HG02970 (cell line): ENCODE measurements at regions not wholly inside any gene's neighbourhood (a gene's known extent, or its start where the extent isn't known, plus 50 kb on each side); places are given as distances from the start of the nearest gene placed in this dataset.
"Not testable (repeated sequence)": the region's sequence is repeated elsewhere in the genome, so short reads cannot be mapped to it uniquely, and the experiment has no call there.

Source experiments
- ATAC-seq: cut with Tn5 transposase; IDR thresholded peaks from one replicate; pipeline ENCODE4 v1.9.1; 2021; ENCODE audit warnings: mild to moderate bottlenecking, moderate library complexity, moderate number of reproducible peaks; ENCODE audit not compliant: unreplicated experiment, low FRiP score

DNA sequence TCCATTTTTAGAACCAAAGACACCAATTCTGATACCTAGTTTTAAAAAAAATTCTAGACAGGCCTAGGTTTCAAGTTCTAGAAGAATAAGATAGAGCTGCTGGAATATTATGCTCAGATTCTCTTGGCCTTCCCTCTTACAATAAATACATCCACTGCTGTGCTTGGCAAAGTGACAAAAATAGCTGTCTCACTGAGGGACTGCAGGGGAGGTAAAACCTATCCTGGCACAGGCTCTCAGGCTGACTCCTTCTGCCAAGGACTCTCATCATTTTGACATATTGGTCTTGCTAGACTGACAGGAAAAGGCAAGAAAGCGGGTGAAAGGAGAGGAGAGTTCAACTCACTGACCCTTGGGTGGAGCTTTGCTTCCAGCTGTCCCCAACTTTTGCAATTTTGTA lies 197.0 kb upstream of the LHX8 start:
- no peak for ATAC-seq

DNA sequence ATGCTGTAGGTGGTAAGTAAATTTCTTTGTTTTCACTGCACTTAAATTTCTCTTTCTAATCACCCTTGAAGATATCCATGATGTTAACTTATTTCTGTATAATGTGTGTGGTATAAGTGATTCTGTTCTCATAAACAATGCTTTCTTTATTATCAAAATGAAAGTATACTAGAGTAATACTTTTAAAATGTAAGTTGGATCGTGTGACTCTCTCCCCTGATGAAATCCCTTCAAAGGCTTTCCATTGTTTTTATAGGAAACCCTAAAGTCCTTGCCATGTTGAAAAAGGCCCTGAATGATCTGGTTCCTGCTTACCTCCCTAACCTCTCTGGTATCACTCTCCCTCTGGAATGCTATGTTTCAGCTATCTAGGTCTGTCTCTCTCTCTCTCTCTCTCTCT lies 191.1 kb upstream of the LHX8 start:
- no peak for ATAC-seq

DNA sequence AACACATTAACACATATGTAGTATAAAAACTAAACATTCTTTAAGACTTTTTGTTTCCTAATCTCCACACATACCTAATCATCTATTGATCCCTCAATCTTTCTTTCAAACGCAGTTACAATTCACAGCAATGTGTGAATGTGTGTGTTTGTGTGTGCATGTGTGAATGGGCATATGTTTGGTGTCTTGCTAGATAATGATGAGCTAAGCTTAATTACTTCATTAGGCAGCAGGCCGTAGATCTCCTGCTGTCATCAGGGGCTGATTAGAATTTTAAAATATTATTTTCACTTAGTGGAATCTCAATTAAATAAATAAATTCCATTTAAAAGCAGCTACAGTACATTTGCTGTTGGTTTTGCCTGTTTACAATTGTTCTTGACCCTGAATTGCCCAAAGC lies 187.8 kb upstream of the LHX8 start:
- ATAC-seq: no peak

- not testable (repeated sequence) for ATAC-seq
Observed at GRCh38 chr1:74949348-74949747, 184.8 kb upstream of the LHX8 start.

GRCh38 chr1:74951981-74952380 lies 182.2 kb upstream of the LHX8 start:
- ATAC-seq: not testable (repeated sequence)

DNA sequence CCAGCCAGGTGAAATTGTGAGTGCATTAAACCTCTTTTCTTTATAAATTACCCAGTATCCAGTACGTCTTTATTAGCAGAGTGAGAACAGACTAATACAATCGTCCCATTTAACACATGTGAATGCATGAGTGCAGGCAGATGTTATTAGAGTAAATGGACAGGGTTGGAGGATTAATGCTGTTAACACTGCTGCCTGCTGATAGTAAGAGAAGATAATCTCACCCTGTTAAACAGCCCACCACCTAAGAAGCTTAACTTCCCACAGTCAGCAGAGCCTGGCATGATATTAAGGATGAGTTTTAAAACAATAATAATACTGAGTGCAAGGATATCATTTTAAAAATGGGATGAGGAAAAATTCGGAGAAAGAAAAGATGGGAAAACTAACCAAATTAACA lies 181.4 kb upstream of the LHX8 start:
- no peak for ATAC-seq

DNA sequence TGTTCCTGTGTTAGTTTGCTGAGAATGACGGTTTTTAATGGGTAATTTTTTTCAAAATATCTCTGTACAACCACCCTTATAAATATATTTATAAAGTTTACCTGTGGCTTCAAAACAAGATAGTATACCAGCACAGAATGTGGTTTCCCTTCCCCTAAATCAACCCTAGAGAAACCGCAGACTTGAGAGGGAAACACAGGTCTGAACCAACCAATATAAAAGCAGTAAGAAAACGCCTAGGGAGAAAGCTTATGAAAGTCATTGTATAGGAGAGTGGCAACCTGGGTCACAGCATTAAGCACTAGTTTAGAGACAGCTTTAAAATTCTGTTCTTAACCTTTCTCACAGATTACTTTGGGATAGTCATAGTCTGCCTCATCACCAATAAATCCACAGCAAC lies 180.6 kb upstream of the LHX8 start:
- no peak for ATAC-seq

GRCh38 chr1:74963120-74963519 lies 171.1 kb upstream of the LHX8 start:
- ATAC-seq: no peak

DNA sequence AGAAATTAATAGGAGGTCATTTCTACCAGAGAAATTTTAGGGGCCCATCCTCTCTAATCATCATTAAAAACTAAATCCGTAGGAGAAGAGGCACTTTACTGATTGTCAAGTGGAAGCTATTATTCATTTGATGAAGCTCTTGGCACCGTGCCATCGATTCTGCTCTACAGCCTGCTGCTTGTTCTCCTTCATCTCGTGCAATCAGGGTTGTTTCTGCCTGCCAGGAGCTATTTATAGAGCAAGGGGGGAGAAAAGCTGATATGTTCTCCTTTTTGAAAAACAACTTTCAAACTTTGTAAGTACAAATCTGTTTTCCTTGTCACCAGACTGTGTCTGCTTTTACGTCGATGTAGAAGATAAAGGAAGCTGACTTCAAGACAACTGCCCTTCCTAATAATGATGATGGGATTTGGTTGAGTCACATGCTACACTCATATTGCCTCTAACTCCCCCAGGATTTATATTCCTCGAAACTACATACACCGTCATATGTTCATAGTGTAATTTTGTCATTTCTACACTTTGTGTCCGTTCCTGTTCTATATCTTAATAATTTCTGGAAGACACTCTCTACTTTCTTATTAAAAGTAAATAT lies 169.6 kb upstream of the LHX8 start:
- ATAC-seq: no peak

DNA sequence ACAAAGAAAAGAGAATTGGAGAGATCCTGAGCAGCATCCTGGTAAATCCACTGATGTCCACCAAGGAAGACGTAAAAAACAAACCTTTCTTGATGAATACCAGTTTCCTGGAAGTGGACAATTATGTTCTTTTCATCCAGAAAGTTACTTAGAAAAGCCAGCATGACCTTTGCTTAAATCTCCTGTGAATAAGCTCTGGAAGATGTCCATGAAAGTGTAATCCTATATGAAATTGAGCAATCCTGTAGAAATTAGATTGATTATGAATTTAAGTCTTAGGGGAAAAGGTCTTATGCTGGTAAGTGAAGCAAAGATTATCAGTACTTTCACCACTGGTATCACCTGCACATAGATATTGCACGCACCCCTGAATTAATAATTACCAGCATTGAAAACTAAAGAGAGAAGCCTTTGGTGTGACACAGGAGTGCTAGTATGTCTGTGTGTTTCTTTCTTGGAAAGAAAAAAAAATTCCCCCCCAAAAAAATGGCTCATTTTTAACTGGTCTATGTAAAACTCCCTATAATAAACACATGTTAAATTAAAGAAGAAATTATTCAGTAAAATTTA lies 164.5 kb upstream of the LHX8 start:
- no peak for ATAC-seq

GRCh38 chr1:74971982-74972381 lies 162.2 kb upstream of the LHX8 start:
- no peak for ATAC-seq

DNA sequence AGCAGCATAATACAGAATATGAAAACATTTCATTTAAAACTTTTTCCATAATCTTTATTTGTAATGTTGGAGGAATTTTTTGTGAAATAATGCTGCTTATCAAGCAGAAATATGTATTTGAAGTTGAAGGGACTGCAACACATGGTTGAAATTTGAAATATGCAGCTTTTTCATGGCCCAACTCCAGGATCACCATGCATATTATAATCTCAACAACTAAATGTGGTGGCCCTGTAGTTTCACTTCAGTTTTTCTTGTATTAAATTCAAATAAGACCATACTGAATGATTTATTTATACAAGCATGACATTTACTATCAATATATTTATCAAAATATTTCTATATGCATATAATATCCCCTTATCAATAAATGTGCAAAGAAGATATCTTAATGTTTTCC lies 157.7 kb upstream of the LHX8 start:
- no peak for ATAC-seq

DNA sequence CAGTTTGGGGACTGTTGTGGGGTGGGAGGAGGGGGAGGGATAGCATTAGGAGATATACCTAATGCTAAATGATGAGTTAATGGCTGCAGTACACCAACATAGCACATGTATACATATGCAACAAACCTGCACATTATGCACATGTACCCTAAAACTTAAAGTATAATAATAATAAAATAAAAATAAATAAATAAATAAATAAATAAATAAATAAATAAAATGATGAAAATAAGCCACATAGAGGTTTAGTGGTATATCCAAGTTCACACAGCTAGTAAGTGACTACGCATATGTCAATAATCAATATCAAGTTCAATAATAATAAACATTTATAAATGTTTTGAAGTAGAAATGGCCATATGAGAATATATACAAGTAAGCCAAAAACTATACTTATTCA lies 141.7 kb upstream of the LHX8 start:
- ATAC-seq: not testable (repeated sequence)

DNA sequence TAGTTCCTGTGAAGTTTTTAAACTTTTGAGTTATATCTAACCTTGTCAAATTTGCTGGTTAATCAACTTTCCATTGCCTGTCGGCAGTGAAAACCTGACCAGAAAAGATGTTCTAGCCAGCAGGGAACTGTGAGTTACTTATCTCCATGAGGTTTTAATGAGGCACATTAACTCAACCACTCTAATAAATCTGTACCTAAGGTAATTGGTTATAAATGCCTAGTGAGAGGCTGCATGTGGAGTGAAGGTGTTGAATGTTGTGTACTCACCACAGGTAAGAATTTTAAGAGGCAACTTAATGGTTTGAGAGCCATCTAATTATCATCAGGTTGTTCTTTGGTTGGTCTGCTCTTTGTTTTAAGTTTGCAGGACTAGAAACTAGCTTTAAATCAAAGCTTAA lies 138.4 kb upstream of the LHX8 start:
- no peak for ATAC-seq

DNA sequence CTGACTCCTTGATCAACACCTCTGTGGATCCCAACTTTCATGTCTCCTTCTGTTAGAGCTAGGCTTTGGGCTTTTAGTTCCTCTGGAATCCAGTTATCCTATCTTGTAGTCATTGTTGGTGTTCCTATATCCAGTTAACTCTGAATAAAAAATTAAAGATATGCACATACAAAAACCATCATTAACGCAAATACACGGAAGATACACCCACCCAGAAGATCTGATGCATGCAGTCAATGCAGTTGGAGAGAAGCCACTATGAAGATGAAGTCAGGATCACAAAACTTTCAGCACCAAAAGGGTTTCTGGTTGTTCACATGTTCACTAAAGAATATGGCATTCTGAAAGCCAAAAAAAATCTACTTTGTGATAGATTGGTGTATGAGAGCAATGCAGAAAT lies 123.6 kb upstream of the LHX8 start:
- no peak for ATAC-seq

DNA sequence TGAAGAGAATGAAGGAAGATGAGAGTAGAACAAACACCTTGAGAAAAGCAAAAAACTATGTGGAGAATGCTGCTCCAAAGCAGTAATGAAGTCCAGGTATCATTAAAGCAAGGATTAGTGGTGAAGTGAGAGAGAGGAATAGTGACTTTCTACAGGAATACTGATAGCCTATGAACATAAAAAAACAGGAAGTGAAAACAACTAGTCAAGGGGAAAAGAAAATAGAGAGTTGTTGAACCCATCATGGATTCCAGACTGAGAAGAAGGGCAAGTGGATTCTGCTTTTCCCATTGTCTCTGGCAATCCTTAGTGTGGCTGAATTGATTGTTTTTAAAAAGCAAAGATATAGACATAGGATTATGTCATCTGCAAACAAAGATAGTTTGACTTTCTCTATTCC lies 119.9 kb upstream of the LHX8 start:
- no peak for ATAC-seq

- no peak for ATAC-seq
Observed at GRCh38 chr1:75023005-75023404, 111.2 kb upstream of the LHX8 start.

DNA sequence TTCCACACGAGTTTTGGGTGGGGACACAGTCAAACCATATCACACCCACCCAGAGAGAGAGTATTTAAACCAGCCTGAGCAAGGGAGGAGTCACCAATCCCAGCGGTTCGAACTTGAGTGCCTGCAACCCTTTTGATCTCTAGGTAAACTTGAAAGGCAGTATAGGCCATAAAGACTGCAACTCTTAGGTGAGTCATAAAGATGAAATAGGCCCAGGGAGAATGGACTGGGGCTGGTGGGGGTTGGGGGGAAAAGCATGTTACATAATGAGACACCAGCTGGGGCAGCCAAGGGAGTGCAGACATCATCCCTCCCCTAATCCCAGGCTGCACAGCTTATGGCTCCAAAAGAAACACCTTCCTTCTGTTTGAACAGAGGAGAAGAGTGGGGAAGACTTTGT lies 99.8 kb upstream of the LHX8 start:
- no peak for ATAC-seq

DNA sequence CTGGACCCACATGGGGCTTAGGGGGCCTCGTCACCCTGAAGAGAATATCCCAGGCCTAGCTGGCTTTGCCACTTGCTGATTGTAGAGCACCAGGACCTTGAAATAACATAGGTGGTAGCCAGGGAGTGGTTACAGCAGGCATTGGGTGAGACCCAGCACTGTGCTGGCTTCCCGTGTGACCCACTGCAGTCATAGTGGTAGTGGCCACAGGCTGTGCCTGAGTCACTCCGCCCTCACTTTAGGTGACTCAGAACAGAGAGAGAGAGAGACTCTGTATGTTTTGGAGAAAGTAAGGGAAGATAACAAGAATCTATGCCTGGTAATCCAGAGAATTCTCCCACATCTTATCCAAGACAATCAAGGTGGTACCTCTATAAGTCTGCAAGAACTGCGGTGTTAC lies 98.7 kb upstream of the LHX8 start:
- no peak for ATAC-seq

DNA sequence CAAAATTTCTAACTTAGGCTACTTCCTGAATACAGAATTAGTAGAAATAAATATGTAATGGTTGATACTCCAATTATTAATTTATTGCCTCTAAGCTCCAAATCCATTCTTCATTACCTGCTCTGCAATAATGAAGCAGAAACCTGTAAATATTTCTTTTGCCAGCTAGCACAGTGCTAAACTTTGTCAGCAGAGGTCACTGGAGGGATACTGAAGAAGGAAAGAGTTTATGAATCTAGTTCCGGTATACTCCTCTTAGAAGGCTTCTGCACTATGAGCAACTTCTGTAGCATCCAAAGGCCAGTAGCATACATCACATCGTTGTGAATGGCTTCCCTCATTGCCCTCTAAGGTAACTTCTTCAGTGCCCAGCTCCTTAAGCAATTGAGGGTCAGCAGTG lies 81.0 kb upstream of the LHX8 start:
- ATAC-seq: no peak

GRCh38 chr1:75058424-75058823 lies 75.8 kb upstream of the LHX8 start:
- no peak for ATAC-seq

DNA sequence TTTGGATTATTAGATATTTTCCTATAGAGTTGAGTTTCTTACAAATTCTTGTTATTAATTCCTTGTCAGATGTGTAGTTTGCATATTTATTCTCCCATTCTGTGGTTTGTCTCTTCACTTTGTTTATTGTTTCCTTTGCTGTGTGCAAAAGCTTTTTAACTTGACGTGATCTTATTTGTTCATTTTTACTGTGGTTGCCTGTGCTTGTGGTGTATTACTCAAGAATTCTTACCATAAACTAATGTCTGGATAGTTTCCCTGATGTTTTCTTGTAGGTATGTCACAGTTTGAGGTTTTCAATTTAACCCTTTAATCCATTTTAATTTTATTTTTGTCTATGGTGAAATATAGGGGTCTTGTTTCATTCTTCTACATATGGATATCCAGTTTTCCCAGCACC lies 72.1 kb upstream of the LHX8 start:
- ATAC-seq: no peak

DNA sequence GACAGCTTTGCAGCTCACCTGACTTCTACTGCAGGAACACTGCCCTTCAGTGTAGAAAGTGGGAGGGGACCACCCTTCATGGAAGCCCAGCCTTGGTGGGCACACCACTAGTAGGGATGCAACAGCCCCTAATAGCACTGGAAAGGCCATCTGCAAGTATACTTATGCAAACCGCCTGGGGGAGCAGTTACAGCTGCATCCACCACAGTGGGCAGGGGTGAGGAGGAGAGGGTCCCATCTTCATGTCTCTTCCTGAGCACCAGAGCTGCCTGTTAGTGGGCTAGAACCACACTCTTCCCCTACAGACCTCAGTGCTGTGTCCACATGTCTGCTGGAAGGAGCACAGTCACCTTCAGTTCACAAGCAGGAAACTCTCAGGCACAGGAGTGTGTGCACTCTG lies 66.2 kb upstream of the LHX8 start:
- no peak for ATAC-seq
